ENCODE measurements at regions not wholly inside any gene's neighbourhood (a gene's known extent, or its start where the extent isn't known, plus 50 kb on each side); places are given as distances from the start of the nearest gene placed in this dataset.
"Not testable (repeated sequence)": the region's sequence is repeated elsewhere in the genome, so short reads cannot be mapped to it uniquely, and the experiment has no call there.

- DNase-seq = no peak
Observed at GRCh38 chr10:53536322-53536721, 763.7 kb upstream of the MBL2 start.

- no peak for DNase-seq
Observed at GRCh38 chr10:53534428-53534827, 761.8 kb upstream of the MBL2 start.

- no peak for DNase-seq
Observed at GRCh38 chr10:53528974-53529373, 756.4 kb upstream of the MBL2 start.

- DNase-seq = no peak
Observed at GRCh38 chr10:53521046-53521445, 748.5 kb upstream of the MBL2 start.

- DNase-seq = no peak
Observed at GRCh38 chr10:53508197-53508596, 735.6 kb upstream of the MBL2 start.

- not testable (repeated sequence) for DNase-seq
Observed at GRCh38 chr10:53504492-53504891, 731.9 kb upstream of the MBL2 start.

GRCh38 chr10:53491774-53492173, 719.2 kb upstream of the MBL2 start:
- DNase-seq = no peak

- no peak for DNase-seq
Observed at GRCh38 chr10:53490553-53490952, 718.0 kb upstream of the MBL2 start.

GRCh38 chr10:53489335-53490182, 717.0 kb upstream of the MBL2 start:
- no peak for DNase-seq

- no peak for DNase-seq
Observed at GRCh38 chr10:53487019-53487983, 714.7 kb upstream of the MBL2 start.

GRCh38 chr10:53485422-53485821, 712.8 kb upstream of the MBL2 start:
- not testable (repeated sequence) for DNase-seq

- DNase-seq = no peak
Observed at GRCh38 chr10:53479365-53479764, 706.8 kb upstream of the MBL2 start.

GRCh38 chr10:53477313-53477675, 704.7 kb upstream of the MBL2 start:
- DNase-seq = no peak

GRCh38 chr10:53476650-53477312, 704.2 kb upstream of the MBL2 start:
- DNase-seq = no peak

GRCh38 chr10:53469383-53469782, 696.8 kb upstream of the MBL2 start:
- no peak for DNase-seq

- no peak for DNase-seq
Observed at GRCh38 chr10:53463539-53463938, 691.0 kb upstream of the MBL2 start.

GRCh38 chr10:53458007-53458406, 685.4 kb upstream of the MBL2 start:
- DNase-seq = no peak

GRCh38 chr10:53453196-53453595, 680.6 kb upstream of the MBL2 start:
- no peak for DNase-seq

- DNase-seq = no peak
Observed at GRCh38 chr10:53447576-53447975, 675.0 kb upstream of the MBL2 start.

- DNase-seq = no peak
Observed at GRCh38 chr10:53441843-53442242, 669.3 kb upstream of the MBL2 start.

GRCh38 chr10:53440601-53441000, 668.0 kb upstream of the MBL2 start:
- no peak for DNase-seq

GRCh38 chr10:53439075-53439474, 666.5 kb upstream of the MBL2 start:
- not testable (repeated sequence) for DNase-seq

Measured in amygdala (tissue), 56 donors.